A549 (cell line): ENCODE measurements at regions not wholly inside any gene's neighbourhood (a gene's known extent, or its start where the extent isn't known, plus 50 kb on each side); places are given as distances from the start of the nearest gene placed in this dataset.

Experiments used
- POLR2A ChIP-seq: IDR thresholded peaks from 2 replicates; pipeline ENCODE4 v1.6.1; 2012; ENCODE audit warnings: mild to moderate bottlenecking, low read length
- POLR2AphosphoS2 ChIP-seq: conservative IDR thresholded peaks from 2 replicates; pipeline ENCODE4 v1.6.1; 2012; ENCODE audit warnings: low read length, improper control_type of control experiment, inconsistent platforms
- TF ChIP-seq, protein P1 (sequence below): fragments of >200 bp; sonication (Bioruptor Twin); formaldehyde crosslinking; IDR thresholded peaks from 3 replicates; pipeline ENCODE4 v1.5.1; 2016
- TF ChIP-seq, protein P2 (sequence below): IDR thresholded peaks from 2 replicates; pipeline ENCODE4 v1.6.1; 2012

DNA sequence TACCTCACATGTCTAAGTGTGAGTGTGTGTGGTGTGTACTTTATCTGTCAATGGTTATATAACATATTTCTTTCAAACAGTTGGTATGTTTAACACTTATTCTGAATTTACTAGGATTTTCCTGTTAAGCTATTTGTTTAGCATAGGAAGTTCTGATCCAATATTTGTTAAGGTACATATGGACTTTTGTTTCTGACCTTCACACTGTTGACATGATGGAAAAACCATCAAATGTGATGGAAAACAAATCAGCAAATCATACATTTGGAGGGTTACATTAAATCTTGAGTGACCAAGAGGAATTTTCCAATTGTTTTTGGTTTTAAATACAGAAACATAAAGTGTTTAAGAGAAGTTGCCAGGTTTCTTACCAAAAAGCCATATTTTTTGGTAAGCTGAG lies 638.9 kb downstream of the STK39 start:
- TF ChIP-seq, protein P1, sequence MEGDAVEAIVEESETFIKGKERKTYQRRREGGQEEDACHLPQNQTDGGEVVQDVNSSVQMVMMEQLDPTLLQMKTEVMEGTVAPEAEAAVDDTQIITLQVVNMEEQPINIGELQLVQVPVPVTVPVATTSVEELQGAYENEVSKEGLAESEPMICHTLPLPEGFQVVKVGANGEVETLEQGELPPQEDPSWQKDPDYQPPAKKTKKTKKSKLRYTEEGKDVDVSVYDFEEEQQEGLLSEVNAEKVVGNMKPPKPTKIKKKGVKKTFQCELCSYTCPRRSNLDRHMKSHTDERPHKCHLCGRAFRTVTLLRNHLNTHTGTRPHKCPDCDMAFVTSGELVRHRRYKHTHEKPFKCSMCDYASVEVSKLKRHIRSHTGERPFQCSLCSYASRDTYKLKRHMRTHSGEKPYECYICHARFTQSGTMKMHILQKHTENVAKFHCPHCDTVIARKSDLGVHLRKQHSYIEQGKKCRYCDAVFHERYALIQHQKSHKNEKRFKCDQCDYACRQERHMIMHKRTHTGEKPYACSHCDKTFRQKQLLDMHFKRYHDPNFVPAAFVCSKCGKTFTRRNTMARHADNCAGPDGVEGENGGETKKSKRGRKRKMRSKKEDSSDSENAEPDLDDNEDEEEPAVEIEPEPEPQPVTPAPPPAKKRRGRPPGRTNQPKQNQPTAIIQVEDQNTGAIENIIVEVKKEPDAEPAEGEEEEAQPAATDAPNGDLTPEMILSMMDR: no peak
- TF ChIP-seq POLR2AphosphoS2: no peak
- TF ChIP-seq, protein P2, sequence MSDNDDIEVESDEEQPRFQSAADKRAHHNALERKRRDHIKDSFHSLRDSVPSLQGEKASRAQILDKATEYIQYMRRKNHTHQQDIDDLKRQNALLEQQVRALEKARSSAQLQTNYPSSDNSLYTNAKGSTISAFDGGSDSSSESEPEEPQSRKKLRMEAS: no peak
- no peak for TF ChIP-seq POLR2A
